ENCODE measurements at regions not wholly inside any gene's neighbourhood (a gene's known extent, or its start where the extent isn't known, plus 50 kb on each side); places are given as distances from the start of the nearest gene placed in this dataset.
"Not testable (repeated sequence)": the region's sequence is repeated elsewhere in the genome, so short reads cannot be mapped to it uniquely, and the experiment has no call there.

- H3K36me3 Mint-ChIP-seq: no peaks in the 10 kb centered on the region
- peaks cover 5% of the 10 kb centered on the region for H3K9me3 Mint-ChIP-seq
- H3K4me1 Mint-ChIP-seq: no peaks in the 10 kb centered on the region
- no peaks in the 10 kb centered on the region for H3K27me3 Mint-ChIP-seq
- H3K4me3 Mint-ChIP-seq: no peak overlapping the region
- ATAC-seq: no peak
- no peak overlapping the region for H3K27ac Mint-ChIP-seq
Observed at GRCh38 chr3:165642761-165643420, 194.3 kb downstream of the BCHE start.

DNA sequence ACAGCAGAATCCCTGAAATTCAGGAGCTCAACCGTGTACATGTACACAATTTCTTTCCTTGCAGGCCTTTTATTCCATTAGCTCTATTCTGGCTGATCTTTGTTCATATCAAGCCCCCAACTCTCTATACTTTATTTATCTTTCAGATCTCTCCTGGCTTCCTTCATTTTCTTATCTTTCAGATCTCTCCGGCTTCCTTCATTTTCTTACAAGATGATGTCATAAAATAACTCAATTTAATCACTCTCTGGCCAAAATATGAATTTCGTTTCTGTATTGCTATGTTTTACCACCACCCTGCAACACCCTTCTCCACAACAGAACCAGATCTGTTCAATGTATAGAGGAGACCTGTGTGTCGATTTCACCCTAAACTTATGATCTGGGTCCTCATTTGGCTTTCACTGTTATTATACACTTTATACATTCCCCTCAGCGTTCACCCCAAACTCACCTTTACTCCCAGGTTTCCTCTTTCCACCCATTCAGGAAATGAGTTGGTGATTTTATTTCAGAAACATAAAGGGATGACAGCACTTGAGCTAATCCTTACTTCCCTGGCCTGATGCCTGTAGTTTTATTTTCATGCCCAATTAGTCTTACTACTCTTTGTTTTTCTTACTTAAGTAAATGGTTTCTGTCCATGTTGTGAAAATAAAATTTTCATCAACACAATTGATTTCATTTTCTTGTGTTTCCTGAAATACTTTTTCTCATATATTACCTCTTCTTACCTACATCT lies 195.5 kb downstream of the BCHE start:
- ATAC-seq: no peak
- Mint-ChIP-seq H3K4me3 (no peak overlapping the region), H3K9me3 (peaks cover 5% of the 10 kb centered on the region), H3K36me3 (no peaks in the 10 kb centered on the region), H3K27ac (no peak overlapping the region), H3K27me3 (no peaks in the 10 kb centered on the region), H3K4me1 (no peaks in the 10 kb centered on the region)

DNA sequence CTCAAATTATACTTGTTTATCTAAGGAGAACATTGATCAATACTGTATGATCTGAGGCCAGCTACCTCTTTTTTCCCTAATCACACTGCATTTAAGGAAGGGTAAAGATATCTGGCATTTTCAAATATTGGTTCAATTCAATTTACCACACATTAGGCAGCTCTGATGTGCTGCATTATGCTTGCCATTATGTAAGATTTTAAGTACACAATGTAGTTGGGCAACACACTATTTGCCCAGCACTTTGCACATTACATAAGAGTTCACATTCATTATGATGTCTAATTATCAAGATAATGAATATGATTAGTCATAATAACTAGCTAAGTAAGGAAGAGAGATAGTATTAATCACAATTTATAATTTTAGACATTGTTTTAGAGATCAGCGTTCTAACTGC lies 196.3 kb downstream of the BCHE start:
- Mint-ChIP-seq H3K4me1 (no peaks in the 10 kb centered on the region), H3K4me3 (no peak overlapping the region), H3K27ac (no peak overlapping the region), H3K27me3 (no peaks in the 10 kb centered on the region), H3K36me3 (no peaks in the 10 kb centered on the region), H3K9me3 (peaks cover 7% of the 10 kb centered on the region)
- ATAC-seq: no peak

- no peak for ATAC-seq
- Mint-ChIP-seq H3K4me1 (no peaks in the 10 kb centered on the region), H3K27me3 (no peaks in the 10 kb centered on the region), H3K9me3 (peaks cover 10% of the 10 kb centered on the region), H3K4me3 (no peak overlapping the region), H3K36me3 (no peaks in the 10 kb centered on the region), H3K27ac (no peak overlapping the region)
Observed at GRCh38 chr3:165640031-165640430, 197.2 kb downstream of the BCHE start.

DNA sequence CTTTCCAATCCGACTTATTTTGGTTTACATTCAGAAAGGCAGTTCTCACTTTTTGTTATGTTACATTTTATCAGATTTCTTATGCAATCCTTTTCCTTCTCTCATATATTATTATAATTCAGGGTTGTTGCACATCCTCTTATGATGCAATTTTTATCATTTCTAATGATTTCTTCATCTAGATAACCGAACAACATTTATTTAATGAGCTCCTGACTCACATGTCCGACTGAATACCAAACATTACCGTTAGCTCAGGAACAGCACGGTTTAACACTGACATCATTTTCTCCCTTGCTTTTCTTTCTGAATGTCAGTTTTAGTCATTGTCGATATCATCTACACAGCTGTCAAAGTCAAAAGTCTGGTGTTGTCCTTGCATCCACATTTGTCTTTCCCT lies 199.2 kb downstream of the BCHE start:
- no peak overlapping the region for H3K27ac Mint-ChIP-seq
- H3K36me3 Mint-ChIP-seq: no peaks in the 10 kb centered on the region
- H3K9me3 Mint-ChIP-seq: peaks cover 16% of the 10 kb centered on the region
- H3K4me1 Mint-ChIP-seq: no peaks in the 10 kb centered on the region
- no peak for ATAC-seq
- H3K4me3 Mint-ChIP-seq: no peak overlapping the region
- no peaks in the 10 kb centered on the region for H3K27me3 Mint-ChIP-seq

- Mint-ChIP-seq H3K36me3 (no peaks in the 10 kb centered on the region), H3K9me3 (peaks cover 16% of the 10 kb centered on the region), H3K4me3 (no peak overlapping the region), H3K4me1 (no peaks in the 10 kb centered on the region), H3K27ac (no peak overlapping the region), H3K27me3 (no peaks in the 10 kb centered on the region)
- ATAC-seq: no peak
Observed at GRCh38 chr3:165636684-165637015, 200.6 kb downstream of the BCHE start.

- no peaks in the 10 kb centered on the region for H3K4me1 Mint-ChIP-seq
- no peaks in the 10 kb centered on the region for H3K27me3 Mint-ChIP-seq
- H3K27ac Mint-ChIP-seq: no peak overlapping the region
- H3K4me3 Mint-ChIP-seq: no peak overlapping the region
- H3K36me3 Mint-ChIP-seq: no peaks in the 10 kb centered on the region
- peaks cover 16% of the 10 kb centered on the region for H3K9me3 Mint-ChIP-seq
- no peak for ATAC-seq
Observed at GRCh38 chr3:165635791-165636683, 201.2 kb downstream of the BCHE start.

GRCh38 chr3:165624761-165625160 lies 212.5 kb downstream of the BCHE start:
- Mint-ChIP-seq H3K4me1 (no peaks in the 10 kb centered on the region), H3K36me3 (no peaks in the 10 kb centered on the region), H3K9me3 (peaks cover 12% of the 10 kb centered on the region), H3K4me3 (no peak overlapping the region), H3K27ac (no peak overlapping the region), H3K27me3 (no peaks in the 10 kb centered on the region)
- no peak for ATAC-seq

DNA sequence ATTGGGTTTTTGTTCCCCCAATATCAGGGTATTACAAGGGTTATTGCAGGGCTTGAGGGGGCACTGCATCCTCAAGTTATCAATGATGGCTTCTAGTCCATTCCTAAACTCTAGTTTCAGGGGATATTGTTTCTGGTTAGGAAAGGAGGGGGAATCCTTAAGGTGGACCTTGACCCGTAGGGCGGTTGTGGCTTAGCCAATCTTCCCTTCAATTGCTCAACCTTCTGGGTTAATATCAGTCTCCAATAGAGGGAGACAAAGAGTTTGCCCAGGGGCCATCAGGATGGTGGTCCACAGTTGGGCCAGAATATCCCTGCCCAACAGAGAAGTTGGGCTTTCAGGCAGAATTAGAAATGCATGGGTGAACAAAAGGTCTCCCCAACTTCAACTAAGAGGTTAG lies 214.9 kb downstream of the BCHE start:
- H3K4me3 Mint-ChIP-seq: no peak overlapping the region
- no peak overlapping the region for H3K27ac Mint-ChIP-seq
- H3K36me3 Mint-ChIP-seq: no peaks in the 10 kb centered on the region
- no peaks in the 10 kb centered on the region for H3K27me3 Mint-ChIP-seq
- H3K4me1 Mint-ChIP-seq: no peaks in the 10 kb centered on the region
- ATAC-seq: no peak
- H3K9me3 Mint-ChIP-seq: peaks cover 9% of the 10 kb centered on the region

DNA sequence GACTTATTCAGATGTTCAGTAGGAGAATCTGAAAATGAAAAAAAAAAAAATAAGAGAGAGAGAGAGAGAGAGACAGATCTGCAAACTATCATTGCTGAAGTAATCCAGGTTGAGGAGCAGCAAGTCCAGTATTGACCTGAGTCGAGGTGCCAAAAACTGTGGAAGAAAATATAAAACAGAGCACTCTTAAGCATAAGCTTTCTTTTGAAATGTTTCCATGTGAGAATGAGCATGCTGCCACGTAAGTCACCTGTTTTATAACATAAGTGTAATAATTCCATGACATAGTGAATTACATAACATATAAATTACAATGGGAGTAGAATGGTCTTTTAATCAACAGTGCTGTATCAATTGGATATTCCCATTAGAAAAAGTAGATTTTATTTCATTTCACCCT lies 218.2 kb downstream of the BCHE start:
- peaks cover 9% of the 10 kb centered on the region for H3K9me3 Mint-ChIP-seq
- no peaks in the 10 kb centered on the region for H3K36me3 Mint-ChIP-seq
- H3K4me1 Mint-ChIP-seq: no peaks in the 10 kb centered on the region
- no peak for ATAC-seq
- H3K4me3 Mint-ChIP-seq: no peak overlapping the region
- H3K27ac Mint-ChIP-seq: no peak overlapping the region
- H3K27me3 Mint-ChIP-seq: no peaks in the 10 kb centered on the region

DNA sequence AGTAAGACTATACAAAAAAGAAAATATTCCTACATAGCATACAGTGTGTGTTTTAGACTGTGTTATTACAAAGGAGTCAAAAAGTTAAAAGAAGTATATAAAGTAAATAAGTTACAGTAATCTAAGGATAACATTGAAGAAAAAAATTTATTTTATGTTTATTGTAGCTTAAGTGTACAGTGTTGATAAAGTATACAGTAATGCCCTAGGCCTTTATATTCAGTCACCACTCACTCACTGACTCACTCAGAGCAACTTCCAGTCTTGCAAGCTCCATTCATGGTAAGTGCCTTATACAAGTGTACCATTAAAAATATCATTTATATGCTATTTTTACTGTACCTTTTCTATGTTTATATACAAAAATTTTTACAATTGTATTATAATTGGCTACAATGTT lies 220.1 kb downstream of the BCHE start:
- Mint-ChIP-seq H3K4me3 (no peak overlapping the region), H3K27ac (no peak overlapping the region), H3K4me1 (no peaks in the 10 kb centered on the region), H3K9me3 (peaks cover 4% of the 10 kb centered on the region), H3K36me3 (no peaks in the 10 kb centered on the region), H3K27me3 (no peaks in the 10 kb centered on the region)
- ATAC-seq: no peak

- H3K27me3 Mint-ChIP-seq: no peaks in the 10 kb centered on the region
- no peak overlapping the region for H3K27ac Mint-ChIP-seq
- no peaks in the 10 kb centered on the region for H3K4me1 Mint-ChIP-seq
- no peak overlapping the region for H3K4me3 Mint-ChIP-seq
- no peak for ATAC-seq
- H3K9me3 Mint-ChIP-seq: peaks cover 4% of the 10 kb centered on the region
- no peaks in the 10 kb centered on the region for H3K36me3 Mint-ChIP-seq
Observed at GRCh38 chr3:165614337-165614736, 222.9 kb downstream of the BCHE start.

DNA sequence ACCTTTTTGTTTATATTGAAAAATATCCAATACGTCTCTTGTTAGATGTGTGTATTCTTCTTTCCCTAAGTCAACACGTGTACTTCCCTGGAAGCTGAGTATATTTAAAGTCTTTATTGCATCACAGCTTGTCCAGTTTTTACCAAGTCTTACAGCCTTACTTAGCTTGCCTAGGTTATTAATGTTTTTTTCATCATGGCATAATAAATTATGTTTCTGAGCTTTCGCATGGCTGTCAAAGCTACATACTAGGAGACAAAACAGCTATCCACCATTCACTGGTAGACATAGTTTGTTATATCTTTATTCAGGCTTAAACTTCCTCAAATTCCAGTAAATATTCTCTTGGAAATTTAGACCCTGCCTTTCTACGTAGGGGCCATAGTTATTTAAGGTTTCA lies 224.2 kb downstream of the BCHE start:
- Mint-ChIP-seq H3K4me3 (no peak overlapping the region), H3K4me1 (no peaks in the 10 kb centered on the region), H3K27me3 (no peaks in the 10 kb centered on the region), H3K36me3 (no peaks in the 10 kb centered on the region), H3K27ac (no peak overlapping the region), H3K9me3 (no peaks in the 10 kb centered on the region)
- ATAC-seq: no peak

DNA sequence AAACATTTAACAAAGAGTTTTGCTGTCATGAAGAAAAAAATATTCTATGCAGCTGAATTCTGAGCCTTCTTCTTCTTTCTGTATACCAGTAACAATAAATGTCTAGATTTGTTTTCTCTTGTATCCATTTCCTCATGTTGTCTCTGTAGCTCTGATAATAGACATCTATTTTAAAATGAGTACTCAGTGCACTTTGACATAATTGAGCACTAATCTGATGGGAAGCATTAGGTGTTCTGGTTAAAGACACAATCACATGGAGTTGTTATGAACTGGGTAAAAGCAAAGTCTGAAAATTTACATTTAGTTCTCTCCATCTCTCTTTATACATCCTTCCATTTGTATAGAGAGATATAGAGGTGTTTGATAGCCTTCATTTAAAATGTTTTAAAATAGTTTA lies 230.0 kb downstream of the BCHE start:
- H3K4me1 Mint-ChIP-seq: no peaks in the 10 kb centered on the region
- no peaks in the 10 kb centered on the region for H3K36me3 Mint-ChIP-seq
- H3K9me3 Mint-ChIP-seq: no peaks in the 10 kb centered on the region
- ATAC-seq: no peak
- H3K4me3 Mint-ChIP-seq: no peak overlapping the region
- no peaks in the 10 kb centered on the region for H3K27me3 Mint-ChIP-seq
- no peak overlapping the region for H3K27ac Mint-ChIP-seq

- Mint-ChIP-seq H3K27ac (no peak overlapping the region), H3K9me3 (no peaks in the 10 kb centered on the region), H3K27me3 (no peaks in the 10 kb centered on the region), H3K4me1 (no peaks in the 10 kb centered on the region), H3K4me3 (no peak overlapping the region), H3K36me3 (no peaks in the 10 kb centered on the region)
- ATAC-seq: no peak
Observed at GRCh38 chr3:165603196-165603595, 234.0 kb downstream of the BCHE start.

DNA sequence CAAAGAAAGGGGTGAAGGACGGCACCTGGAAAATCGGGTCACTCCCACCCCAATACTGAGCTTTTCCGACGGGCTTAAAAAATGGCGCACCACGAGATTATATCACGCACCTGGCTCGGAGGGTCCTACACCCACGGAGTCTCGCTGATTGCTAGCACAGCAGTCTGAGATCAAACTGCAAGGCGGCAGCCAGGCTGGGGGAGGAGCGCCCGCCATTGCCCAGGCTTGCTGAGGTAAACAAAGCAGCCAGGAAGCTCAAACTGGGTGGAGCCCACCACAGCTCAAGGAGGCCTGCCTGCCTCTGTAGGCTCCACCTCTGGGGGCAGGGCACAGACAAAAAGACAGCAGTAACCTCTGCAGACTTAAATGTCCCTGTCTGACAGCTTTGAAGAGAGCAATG lies 264.7 kb downstream of the BCHE start:
- H3K36me3 Mint-ChIP-seq, H3K4me1 Mint-ChIP-seq, H3K27me3 Mint-ChIP-seq, H3K4me3 Mint-ChIP-seq, ATAC-seq, H3K27ac Mint-ChIP-seq: not testable (repeated sequence)
- H3K9me3 Mint-ChIP-seq: peaks cover 11% of the 10 kb centered on the region
